Breast epithelium (tissue), 4 donors: ENCODE measurements at regions not wholly inside any gene's neighbourhood (a gene's known extent, or its start where the extent isn't known, plus 50 kb on each side); places are given as distances from the start of the nearest gene placed in this dataset.

ENCODE experiments used
- DNase-seq, 2 donors: peaks; one replicate each; pipeline ENCODE4 v3.0.0-alpha.2; 2019; ENCODE audit warnings: low spot score in 2 of 2
- H3K27ac ChIP-seq, 2 donors: fragments of 200-600 bp; sonication (generic) in 1 of 2; one replicate each; pipeline ENCODE4 v1.5.1; 2016 to 2019; ENCODE audit warnings: mild to moderate bottlenecking in 1 of 2
- H3K27me3 ChIP-seq, 2 donors: fragments of 200-600 bp; sonication (generic) in 1 of 2; one replicate each; pipeline versions ENCODE4 v1.5.1 to v1.6.0; 2017 to 2019; ENCODE audit warnings: control low read depth in 1 of 2, mild to moderate bottlenecking in 1 of 2
- H3K36me3 ChIP-seq: fragments of 200-600 bp; one replicate; pipeline ENCODE4 v1.5.1; 2019
- H3K4me1 ChIP-seq, 2 donors: fragments of 200-600 bp; sonication (generic); one replicate each; pipeline ENCODE4 v1.5.1; 2016 to 2019; ENCODE audit warnings: control low read depth in 1 of 2
- H3K4me3 ChIP-seq, 3 donors: fragments of 200-600 bp; sonication (generic); 1 replicate in 2 of 3; 2 replicates in 1 of 3; pipeline ENCODE4 v1.5.1; 2016 to 2019; ENCODE audit warnings: mild to moderate bottlenecking in 3 of 3, moderate library complexity in 2 of 3
- H3K9me3 ChIP-seq, 2 donors: fragments of 200-600 bp; sonication (generic) in 1 of 2; one replicate each; pipeline ENCODE4 v1.5.1; 2016 to 2019; ENCODE audit warnings: control low read depth in 1 of 2
- CTCF ChIP-seq, 3 donors: fragments of 450-650 bp; IDR thresholded peaks; one replicate each; pipeline ENCODE4 v1.5.1; 2016 to 2017; ENCODE audit warnings: antibody characterized with exemption in 3 of 3, mild to moderate bottlenecking in 3 of 3, moderate library complexity in 3 of 3
- POLR2A ChIP-seq: fragments of 450-650 bp; IDR thresholded peaks from one replicate; pipeline ENCODE4 v1.6.1; 2016; ENCODE audit warnings: antibody characterized with exemption, mild to moderate bottlenecking, moderate library complexity
- POLR2AphosphoS5 ChIP-seq, 3 donors: sonication (generic); formaldehyde crosslinking; IDR thresholded peaks; one replicate each; pipeline ENCODE4 v1.6.1; 2017; ENCODE audit warnings: antibody characterized with exemption in 3 of 3
- intact Hi-C: fragments of 100-400 bp; cut with DNase I; formaldehyde crosslinking; loops from one replicate; pipeline ENCODE4 v1.15.1; 2023; ENCODE audit warnings: low total_unique reads

GRCh38 chr5:96017951-96018350 lies 56.3 kb upstream of the ELL2 start:
- no peaks in the 10 kb centered on the region for H3K27me3 ChIP-seq
- H3K27ac ChIP-seq: no peak overlapping the region
- no peaks in the 10 kb centered on the region for H3K36me3 ChIP-seq
- H3K9me3 ChIP-seq: no peaks in the 10 kb centered on the region
- no peak for TF ChIP-seq CTCF (IDR thresholded peaks at IDR 0.05)
- TF ChIP-seq POLR2AphosphoS5 (IDR thresholded peaks at IDR 0.05): no peak
- TF ChIP-seq POLR2A: no peak
- intact Hi-C loops: no loop called here
- H3K4me1 ChIP-seq: no peaks in the 10 kb centered on the region
- no peak for DNase-seq
- no peak overlapping the region for H3K4me3 ChIP-seq

GRCh38 chr5:96016216-96016615 lies 54.6 kb upstream of the ELL2 start:
- no peaks in the 10 kb centered on the region for H3K36me3 ChIP-seq
- no peak overlapping the region for H3K4me3 ChIP-seq
- intact Hi-C loops: no loop called here
- H3K9me3 ChIP-seq: no peaks in the 10 kb centered on the region
- H3K4me1 ChIP-seq: no peaks in the 10 kb centered on the region
- H3K27ac ChIP-seq: no peak overlapping the region
- no peak for TF ChIP-seq CTCF (IDR thresholded peaks at IDR 0.05)
- no peak for TF ChIP-seq POLR2A
- no peak for TF ChIP-seq POLR2AphosphoS5 (IDR thresholded peaks at IDR 0.05)
- H3K27me3 ChIP-seq: no peaks in the 10 kb centered on the region
- DNase-seq: no peak

DNA sequence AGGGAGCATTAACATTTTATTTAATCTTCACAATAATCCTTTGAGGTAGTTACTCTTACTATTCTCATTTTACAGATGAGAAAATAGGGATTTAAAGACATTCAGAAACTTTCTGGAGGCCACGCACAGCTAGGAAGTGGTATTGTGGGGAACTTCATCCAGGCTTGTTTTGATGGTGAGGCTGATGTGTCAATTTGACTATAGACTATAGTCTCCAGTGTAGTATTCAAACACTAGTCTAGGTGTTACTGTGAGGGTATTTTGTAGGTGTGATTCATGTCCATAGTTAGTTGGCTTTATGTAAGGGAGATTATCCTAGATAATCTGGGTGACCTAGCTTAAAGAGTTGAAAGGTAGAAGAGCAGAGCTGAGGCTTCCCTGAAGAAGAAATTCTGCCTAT lies 54.1 kb upstream of the ELL2 start:
- H3K4me3 ChIP-seq: no peak overlapping the region
- DNase-seq: no peak
- H3K27ac ChIP-seq: no peak overlapping the region
- intact Hi-C loops: no loop called here
- H3K27me3 ChIP-seq: no peaks in the 10 kb centered on the region
- no peaks in the 10 kb centered on the region for H3K9me3 ChIP-seq
- H3K4me1 ChIP-seq: no peaks in the 10 kb centered on the region
- TF ChIP-seq POLR2AphosphoS5 (IDR thresholded peaks at IDR 0.05): no peak
- no peak for TF ChIP-seq POLR2A
- no peak for TF ChIP-seq CTCF (IDR thresholded peaks at IDR 0.05)
- no peaks in the 10 kb centered on the region for H3K36me3 ChIP-seq

GRCh38 chr5:96014395-96014794 lies 52.7 kb upstream of the ELL2 start:
- no peaks in the 10 kb centered on the region for H3K9me3 ChIP-seq
- H3K4me3 ChIP-seq: no peak overlapping the region
- no peaks in the 10 kb centered on the region for H3K27me3 ChIP-seq
- no peaks in the 10 kb centered on the region for H3K4me1 ChIP-seq
- H3K36me3 ChIP-seq: no peaks in the 10 kb centered on the region
- H3K27ac ChIP-seq: no peak overlapping the region
- no peak for DNase-seq
- intact Hi-C loops: no loop called here
- TF ChIP-seq CTCF (IDR thresholded peaks at IDR 0.05): no peak

- Histone ChIP-seq H3K27ac (no peak overlapping the region), H3K4me1 (no peaks in the 10 kb centered on the region), H3K4me3 (no peak overlapping the region), H3K9me3 (no peaks in the 10 kb centered on the region), H3K36me3 (no peaks in the 10 kb centered on the region), H3K27me3 (no peaks in the 10 kb centered on the region)
- DNase-seq: no peak
- TF ChIP-seq CTCF (IDR thresholded peaks at IDR 0.05) (no peak), POLR2A (no peak), POLR2AphosphoS5 (IDR thresholded peaks at IDR 0.05) (no peak)
- intact Hi-C loops: no loop called here
These were observed 51.6 kb upstream of the ELL2 start for GRCh38 chr5:96013254-96013653.
